IgD-negative memory B cell (primary cell): ENCODE measurements at regions not wholly inside any gene's neighbourhood (a gene's known extent, or its start where the extent isn't known, plus 50 kb on each side); places are given as distances from the start of the nearest gene placed in this dataset.

Experiments
- H3K27ac Mint-ChIP-seq, 3 donors: one replicate each; pipeline ENCODE4 v1.8.0; 2020 to 2022; ENCODE audit warnings: mild to moderate bottlenecking in 3 of 3, mixed read lengths in 3 of 3, moderate library complexity in 1 of 3
- H3K27me3 Mint-ChIP-seq: one replicate; pipeline ENCODE4 v1.8.0; 2021; ENCODE audit warnings: mixed read lengths
- H3K36me3 Mint-ChIP-seq: one replicate; pipeline ENCODE4 v1.8.0; 2020; ENCODE audit warnings: mild to moderate bottlenecking, mixed read lengths
- H3K4me1 Mint-ChIP-seq, 3 donors: one replicate each; pipeline ENCODE4 v1.8.0; 2020 to 2022; ENCODE audit warnings: mixed read lengths in 3 of 3, mild to moderate bottlenecking in 1 of 3
- H3K4me3 Mint-ChIP-seq, 4 donors: one replicate each; pipeline ENCODE4 v1.8.0; 2020 to 2022; ENCODE audit warnings: mild to moderate bottlenecking in 4 of 4, mixed read lengths in 4 of 4, moderate library complexity in 3 of 4
- H3K9me3 Mint-ChIP-seq, 3 donors: one replicate each; pipeline ENCODE4 v1.8.0; 2020 to 2021; ENCODE audit warnings: mixed read lengths in 3 of 3, mild to moderate bottlenecking in 1 of 3

GRCh38 chr6:90445533-90446108 is 141.3 kb downstream of the MAP3K7 start:
- Mint-ChIP-seq H3K9me3 (no peaks in the 10 kb centered on the region), H3K4me3 (no peak overlapping the region), H3K36me3 (peaks cover 4% of the 10 kb centered on the region), H3K27ac (peak overlapping the region in 1 of 3 donors; percentile 24), H3K4me1 (no peaks in the 10 kb centered on the region), H3K27me3 (peaks cover 4% of the 10 kb centered on the region)

- no peaks in the 10 kb centered on the region for H3K4me1 Mint-ChIP-seq
- H3K4me3 Mint-ChIP-seq, result no peak overlapping the region
- no peak overlapping the region for H3K27ac Mint-ChIP-seq
These were observed 142.6 kb downstream of the MAP3K7 start for GRCh38 chr6:90444160-90444714.

GRCh38 chr6:90442366-90442765 is 144.5 kb downstream of the MAP3K7 start:
- no peak overlapping the region for H3K27ac Mint-ChIP-seq
- H3K36me3 Mint-ChIP-seq, result peaks cover 4% of the 10 kb centered on the region

More at GRCh38 chr6:90444160-90444714, 142.6 kb downstream of the MAP3K7 start:
- Mint-ChIP-seq H3K36me3 (peaks cover 4% of the 10 kb centered on the region), H3K9me3 (no peaks in the 10 kb centered on the region), H3K27me3 (peaks cover 4% of the 10 kb centered on the region)

GRCh38 chr6:90440586-90441283 is 144.1 kb upstream of the BACH2 start:
- Mint-ChIP-seq H3K4me3 (no peak overlapping the region), H3K4me1 (no peaks in the 10 kb centered on the region), H3K27me3 (peaks cover 4% of the 10 kb centered on the region), H3K9me3 (no peaks in the 10 kb centered on the region), H3K36me3 (peaks cover 4% of the 10 kb centered on the region), H3K27ac (no peak overlapping the region)

More at GRCh38 chr6:90442366-90442765, 144.5 kb downstream of the MAP3K7 start:
- H3K27me3 Mint-ChIP-seq, result peaks cover 7% of the 10 kb centered on the region
- H3K4me1 Mint-ChIP-seq, result no peaks in the 10 kb centered on the region
- H3K4me3 Mint-ChIP-seq, result no peak overlapping the region
- H3K9me3 Mint-ChIP-seq, result no peaks in the 10 kb centered on the region

- Mint-ChIP-seq H3K4me3 (no peak overlapping the region), H3K4me1 (no peaks in the 10 kb centered on the region), H3K36me3 (peaks cover 4% of the 10 kb centered on the region), H3K9me3 (no peaks in the 10 kb centered on the region), H3K27me3 (peaks cover 3% of the 10 kb centered on the region), H3K27ac (peak overlapping the region in 1 of 3 donors; percentile 8)
These were observed 142.9 kb upstream of the BACH2 start for GRCh38 chr6:90439586-90439985.

GRCh38 chr6:90436403-90436802 is 139.8 kb upstream of the BACH2 start:
- H3K4me3 Mint-ChIP-seq, result no peak overlapping the region
- no peaks in the 10 kb centered on the region for H3K4me1 Mint-ChIP-seq
- H3K27me3 Mint-ChIP-seq, result peaks cover 9% of the 10 kb centered on the region
- peak overlapping the region in 1 of 3 donors; percentile 38 for H3K27ac Mint-ChIP-seq
- H3K9me3 Mint-ChIP-seq, result peaks cover 7 to 28% (median 11%) of the 10 kb centered on the region in 3 donors
- peaks cover 5% of the 10 kb centered on the region for H3K36me3 Mint-ChIP-seq

- H3K4me1 Mint-ChIP-seq, result no peaks in the 10 kb centered on the region
- peaks cover 5% of the 10 kb centered on the region for H3K36me3 Mint-ChIP-seq
- no peak overlapping the region for H3K4me3 Mint-ChIP-seq
- peaks cover 12% of the 10 kb centered on the region for H3K27me3 Mint-ChIP-seq
- peaks cover 10 to 35% (median 12%) of the 10 kb centered on the region in 3 donors for H3K9me3 Mint-ChIP-seq
- H3K27ac Mint-ChIP-seq, result no peak overlapping the region
These were observed 138.7 kb upstream of the BACH2 start for GRCh38 chr6:90435207-90435899.

GRCh38 chr6:90434094-90434493 is 137.5 kb upstream of the BACH2 start:
- Mint-ChIP-seq H3K9me3 (peaks cover 13 to 48% (median 24%) of the 10 kb centered on the region in 3 donors), H3K4me3 (no peak overlapping the region), H3K36me3 (peaks cover 8% of the 10 kb centered on the region), H3K4me1 (no peaks in the 10 kb centered on the region), H3K27ac (no peak overlapping the region), H3K27me3 (peaks cover 13% of the 10 kb centered on the region)

- Mint-ChIP-seq H3K27me3 (peaks cover 11% of the 10 kb centered on the region), H3K4me3 (no peak overlapping the region), H3K27ac (no peak overlapping the region), H3K9me3 (peaks cover 13 to 57% (median 24%) of the 10 kb centered on the region in 3 donors), H3K4me1 (no peaks in the 10 kb centered on the region), H3K36me3 (peaks cover 8% of the 10 kb centered on the region)
These were observed 136.3 kb upstream of the BACH2 start for GRCh38 chr6:90432937-90433336.

GRCh38 chr6:90432041-90432775 is 135.6 kb upstream of the BACH2 start:
- H3K36me3 Mint-ChIP-seq, result peaks cover 8% of the 10 kb centered on the region
- H3K4me1 Mint-ChIP-seq, result no peaks in the 10 kb centered on the region
- no peak overlapping the region for H3K27ac Mint-ChIP-seq
- peaks cover 13 to 57% (median 24%) of the 10 kb centered on the region in 3 donors for H3K9me3 Mint-ChIP-seq
- no peak overlapping the region for H3K4me3 Mint-ChIP-seq
- peaks cover 11% of the 10 kb centered on the region for H3K27me3 Mint-ChIP-seq

GRCh38 chr6:90431576-90431975 is 134.9 kb upstream of the BACH2 start:
- H3K27ac Mint-ChIP-seq, result no peak overlapping the region
- H3K36me3 Mint-ChIP-seq, result peaks cover 8% of the 10 kb centered on the region
- H3K9me3 Mint-ChIP-seq, result peaks cover 13 to 57% (median 24%) of the 10 kb centered on the region in 3 donors
- no peaks in the 10 kb centered on the region for H3K4me1 Mint-ChIP-seq
- no peak overlapping the region for H3K4me3 Mint-ChIP-seq
- H3K27me3 Mint-ChIP-seq, result peaks cover 11% of the 10 kb centered on the region

GRCh38 chr6:90429713-90430112 is 133.1 kb upstream of the BACH2 start:
- Mint-ChIP-seq H3K4me1 (peaks cover 8 to 13% (median 12%) of the 10 kb centered on the region in 3 donors), H3K36me3 (peaks cover 8% of the 10 kb centered on the region), H3K4me3 (no peak overlapping the region), H3K9me3 (peaks cover 13 to 57% (median 24%) of the 10 kb centered on the region in 3 donors), H3K27me3 (peaks cover 11% of the 10 kb centered on the region), H3K27ac (peak overlapping the region in 1 of 3 donors; percentile 39)

- H3K27me3 Mint-ChIP-seq, result peaks cover 11% of the 10 kb centered on the region
These were observed 131.9 kb upstream of the BACH2 start for GRCh38 chr6:90428514-90428913.

GRCh38 chr6:90425161-90425641 is 128.6 kb upstream of the BACH2 start:
- peaks cover 8 to 14% (median 13%) of the 10 kb centered on the region in 3 donors for H3K4me1 Mint-ChIP-seq
- peak overlapping the region; percentile 12 to 91 (median 82) for H3K4me3 Mint-ChIP-seq
- no peaks in the 10 kb centered on the region for H3K27me3 Mint-ChIP-seq
- H3K27ac Mint-ChIP-seq, result peak overlapping the region; percentile 1 to 74 (median 71)
- H3K9me3 Mint-ChIP-seq, result peaks cover 3 to 20% (median 11%) of the 10 kb centered on the region in 3 donors
- H3K36me3 Mint-ChIP-seq, result peaks cover 3% of the 10 kb centered on the region

More at GRCh38 chr6:90428514-90428913, 131.9 kb upstream of the BACH2 start:
- H3K27ac Mint-ChIP-seq, result no peak overlapping the region
- peaks cover 5% of the 10 kb centered on the region for H3K36me3 Mint-ChIP-seq
- H3K4me3 Mint-ChIP-seq, result no peak overlapping the region
- H3K4me1 Mint-ChIP-seq, result peaks cover 8 to 14% (median 13%) of the 10 kb centered on the region in 3 donors
- peaks cover 11 to 49% (median 24%) of the 10 kb centered on the region in 3 donors for H3K9me3 Mint-ChIP-seq
